Ammon's horn (tissue), 1 donor: ENCODE measurements at regions not wholly inside any gene's neighbourhood (a gene's known extent, or its start where the extent isn't known, plus 50 kb on each side); places are given as distances from the start of the nearest gene placed in this dataset.
A peak's percentile ranks its signal among the peaks of the same experiment; 100 is the strongest.

Experiments
- DNase-seq: peaks from one replicate; pipeline ENCODE4 v3.0.0-alpha.2; 2016; ENCODE audit warnings: low spot score

DNA sequence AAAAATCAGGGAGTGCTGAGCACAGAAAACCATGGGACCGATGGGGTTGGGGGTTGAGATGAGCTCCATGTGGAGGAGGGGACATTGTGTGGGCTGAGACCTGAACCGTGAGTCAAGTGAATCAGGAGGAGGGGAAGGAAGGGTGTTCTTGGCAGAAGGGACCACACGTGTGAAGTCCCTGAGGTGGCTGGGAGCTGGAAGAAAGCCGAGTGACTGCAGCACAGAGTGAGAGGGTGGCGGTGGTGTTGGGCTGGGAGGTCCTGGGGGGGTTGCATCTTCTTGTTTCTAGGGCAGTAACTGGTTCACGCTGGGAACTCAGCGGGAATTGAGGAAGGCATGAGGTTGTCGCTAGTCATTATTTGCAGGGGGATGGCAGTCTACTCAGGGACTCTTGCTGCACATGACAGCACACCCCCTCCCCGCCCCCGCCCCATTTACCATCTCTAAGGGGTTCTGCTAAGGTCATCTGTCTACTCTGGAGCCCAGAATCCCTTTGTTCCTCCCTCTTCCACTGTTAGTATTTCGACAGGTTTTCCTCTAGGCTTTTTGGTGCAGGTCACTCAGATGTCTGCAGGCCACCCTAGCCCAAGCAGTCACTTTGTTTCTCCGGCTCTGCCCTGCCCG lies 254.3 kb downstream of the TLE3 start:
- no peak for DNase-seq

DNA sequence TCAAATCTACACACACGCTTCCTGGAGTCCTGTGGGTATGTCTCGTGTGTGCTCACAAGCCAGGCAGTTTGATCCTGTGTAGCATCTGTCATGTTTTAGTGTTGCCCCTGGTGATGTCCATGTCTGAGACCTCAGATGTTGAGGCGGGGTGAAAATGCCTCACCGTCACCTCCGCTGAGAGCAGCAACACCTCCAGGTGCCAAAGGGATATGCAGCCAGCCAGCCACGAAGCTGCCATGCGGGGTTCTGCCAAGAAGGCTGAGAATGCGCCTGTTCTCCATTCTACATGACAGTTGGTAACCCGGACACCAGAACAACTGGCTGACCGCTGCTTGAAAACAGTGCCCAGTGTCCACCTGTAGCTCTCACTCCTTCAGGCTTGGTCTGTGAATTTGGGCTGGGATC lies 253.8 kb downstream of the TLE3 start:
- DNase-seq = no peak

DNA sequence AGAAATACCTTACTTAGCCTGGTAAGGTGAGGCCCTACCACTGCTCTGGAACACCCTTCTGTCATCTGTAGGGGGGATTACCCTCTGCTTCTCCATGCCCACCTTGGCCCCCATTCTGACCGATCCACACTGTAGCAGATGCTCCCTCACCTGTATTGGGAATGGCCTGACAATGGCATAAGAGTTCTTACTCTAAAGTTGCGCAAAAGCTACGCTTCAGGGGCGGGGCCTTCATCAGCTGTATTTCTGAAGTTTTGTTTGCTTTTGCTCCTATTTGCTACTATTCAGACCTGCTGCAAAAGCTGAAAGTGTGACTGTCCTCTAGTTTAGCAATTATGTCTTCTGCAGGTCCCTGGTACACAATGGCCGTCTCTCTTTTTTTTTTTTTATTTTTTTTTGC lies 252.6 kb downstream of the TLE3 start:
- no peak for DNase-seq

DNA sequence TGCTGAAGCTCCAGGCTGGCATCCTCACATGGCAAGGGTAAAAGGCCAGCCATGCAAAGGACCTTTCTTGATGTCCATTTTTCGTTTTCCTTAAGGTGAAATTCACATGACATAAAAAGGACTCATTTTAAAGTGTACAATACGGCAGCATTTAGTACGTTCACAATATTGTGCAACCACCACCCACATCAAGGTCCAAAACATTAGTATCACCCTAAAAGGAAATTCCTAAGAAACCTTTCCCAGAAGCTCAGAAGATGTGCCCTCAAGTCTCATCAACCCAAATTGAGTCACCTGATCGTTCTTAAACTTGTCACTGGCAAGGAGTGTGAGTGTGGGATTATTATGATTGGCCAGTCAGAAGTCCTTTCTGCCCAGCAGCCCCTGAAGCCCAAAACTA lies 250.1 kb downstream of the TLE3 start:
- no peak for DNase-seq

DNA sequence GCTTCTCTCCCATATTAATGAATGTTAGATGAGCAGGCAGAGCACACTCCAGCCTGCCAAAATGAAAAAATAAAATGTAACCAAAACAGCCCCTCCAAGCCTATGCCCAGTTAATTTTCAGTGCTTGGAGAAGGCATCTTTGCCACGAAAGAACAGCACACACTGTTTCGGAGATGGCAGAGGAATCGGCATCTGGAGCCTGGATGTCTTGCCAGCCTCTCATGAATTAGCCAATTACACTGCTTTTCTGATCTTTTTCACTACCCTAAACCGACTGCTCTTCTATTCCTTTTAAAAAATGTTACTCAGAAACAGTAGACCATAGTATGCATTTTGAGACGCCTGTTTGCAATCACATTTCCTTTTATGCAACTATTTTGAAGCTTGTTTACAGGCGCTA lies 249.6 kb downstream of the TLE3 start:
- DNase-seq = peak; percentile 68

DNA sequence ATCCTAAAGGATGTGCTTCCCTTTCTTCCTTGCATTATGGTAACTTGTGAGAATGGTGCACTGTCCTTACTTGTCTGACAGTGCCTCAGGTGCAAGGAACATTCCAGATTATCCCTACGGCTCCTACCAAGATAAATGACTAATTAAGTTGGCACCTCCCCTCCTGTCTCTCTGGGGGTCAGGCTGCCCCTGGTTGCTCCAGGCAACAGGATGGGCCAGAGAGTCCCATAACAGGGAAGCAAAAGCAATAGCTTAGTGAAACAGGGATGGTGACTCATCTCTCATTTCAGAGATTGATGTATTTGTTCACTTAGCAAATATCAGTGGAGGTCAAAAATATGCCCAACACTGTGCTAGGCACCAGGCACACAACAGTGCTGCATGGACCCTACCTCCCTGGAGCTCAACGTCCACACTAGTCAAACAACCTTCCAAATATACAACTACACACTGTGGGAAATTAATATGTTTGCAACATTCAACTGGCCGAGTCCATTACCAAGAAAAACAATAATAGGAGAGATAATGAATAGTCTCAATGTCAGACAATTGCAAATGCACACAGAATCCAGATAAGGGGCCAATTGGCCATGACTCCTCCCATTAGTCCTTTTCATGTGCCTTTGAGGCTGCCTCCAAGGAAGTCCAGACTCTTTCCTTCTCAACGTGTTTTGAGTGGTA lies 249.0 kb downstream of the TLE3 start:
- no peak for DNase-seq

DNA sequence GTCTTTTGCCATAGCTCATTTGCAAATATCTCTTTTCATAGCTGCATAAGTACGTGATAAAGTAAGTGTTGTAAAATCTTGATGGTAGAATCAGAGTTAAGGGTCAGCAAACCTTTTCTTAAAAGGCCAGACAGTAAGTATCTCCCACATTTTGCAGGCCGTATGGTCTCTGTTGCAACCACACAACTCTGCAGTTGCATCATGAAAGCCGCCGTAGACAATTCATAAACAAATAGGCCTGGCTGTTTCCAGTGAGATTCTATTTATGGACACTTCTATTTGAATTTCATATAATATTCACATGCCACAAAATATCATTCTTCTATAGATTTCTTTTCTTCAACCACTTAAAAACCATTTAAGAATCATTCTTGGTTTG lies 248.5 kb downstream of the TLE3 start:
- DNase-seq = no peak

DNA sequence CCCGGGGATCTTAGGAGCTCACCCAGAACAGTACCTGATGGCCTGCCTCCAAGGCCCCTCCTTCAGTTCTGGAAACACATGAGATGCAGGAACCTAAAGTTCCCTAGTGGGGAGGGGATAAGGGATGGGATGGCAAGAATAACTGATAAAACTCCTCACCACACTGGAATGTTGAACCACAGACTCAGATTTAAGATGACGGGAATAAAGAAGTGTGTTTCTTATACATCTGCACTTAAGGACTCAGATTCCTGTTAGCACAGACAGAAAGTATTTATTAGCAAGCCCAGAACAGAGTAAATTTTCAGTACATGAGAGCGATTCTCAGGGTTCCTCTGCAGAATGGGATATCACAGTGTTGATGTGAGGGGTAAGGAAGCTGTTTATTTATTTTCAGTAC lies 245.2 kb downstream of the TLE3 start:
- no peak for DNase-seq

DNA sequence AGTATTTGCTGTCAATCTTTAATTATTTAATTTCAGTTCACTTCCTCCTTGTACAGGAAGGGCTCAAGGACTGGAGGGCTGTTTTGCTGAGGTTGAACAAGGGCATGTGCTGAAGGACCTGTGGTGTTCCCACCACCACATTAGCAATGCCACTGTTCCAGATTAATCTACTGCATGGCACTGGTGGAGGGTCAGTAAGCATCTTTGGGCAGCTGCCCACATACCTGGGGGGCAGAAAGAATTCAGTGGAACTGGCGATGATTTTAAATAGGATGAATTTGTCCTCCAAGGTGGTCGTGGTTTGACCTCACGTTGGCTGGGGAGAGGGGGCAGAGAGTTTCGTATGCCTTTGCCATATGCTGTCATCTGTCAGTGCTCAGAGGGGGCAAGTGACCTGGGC lies 244.8 kb downstream of the TLE3 start:
- DNase-seq = no peak

DNA sequence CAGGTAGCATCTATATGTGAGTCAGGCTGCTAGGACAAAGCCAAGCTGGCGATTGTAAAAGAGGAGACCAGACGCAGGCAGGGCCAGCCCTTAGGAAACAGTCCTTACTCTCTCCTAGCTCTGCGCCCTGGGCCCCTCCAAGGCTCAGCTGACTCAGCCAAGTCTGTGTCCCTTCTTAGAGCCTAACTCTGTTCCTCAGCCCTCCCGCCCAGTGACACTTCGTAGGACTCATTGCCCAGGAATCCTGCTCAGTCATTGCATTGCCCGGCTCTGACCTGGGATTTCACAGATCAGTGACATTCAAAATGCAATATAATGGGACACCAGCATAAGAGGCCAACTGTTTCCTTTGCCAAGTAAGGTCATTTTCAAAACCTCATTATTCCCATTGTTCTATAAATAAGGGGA lies 244.2 kb downstream of the TLE3 start:
- DNase-seq = peak; percentile 50

DNA sequence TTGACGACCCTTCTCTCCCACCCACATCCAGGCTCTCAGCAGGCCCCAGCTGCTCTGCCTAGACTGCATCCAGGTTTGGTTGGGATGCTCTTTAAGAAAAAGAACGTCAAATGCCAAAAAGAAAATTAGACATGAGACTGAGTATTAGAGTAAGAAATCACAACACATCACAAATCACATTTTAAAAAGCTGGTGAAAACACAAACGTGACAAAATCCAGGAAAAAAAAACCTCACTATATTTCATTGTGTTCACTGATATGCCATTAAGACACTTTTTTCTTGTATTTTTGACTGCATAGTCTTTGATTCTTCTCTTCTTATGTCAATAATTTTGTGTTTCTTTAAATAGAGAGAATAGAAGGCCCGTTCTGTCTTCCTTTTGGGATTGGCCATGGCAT lies 243.7 kb downstream of the TLE3 start:
- DNase-seq = no peak

DNA sequence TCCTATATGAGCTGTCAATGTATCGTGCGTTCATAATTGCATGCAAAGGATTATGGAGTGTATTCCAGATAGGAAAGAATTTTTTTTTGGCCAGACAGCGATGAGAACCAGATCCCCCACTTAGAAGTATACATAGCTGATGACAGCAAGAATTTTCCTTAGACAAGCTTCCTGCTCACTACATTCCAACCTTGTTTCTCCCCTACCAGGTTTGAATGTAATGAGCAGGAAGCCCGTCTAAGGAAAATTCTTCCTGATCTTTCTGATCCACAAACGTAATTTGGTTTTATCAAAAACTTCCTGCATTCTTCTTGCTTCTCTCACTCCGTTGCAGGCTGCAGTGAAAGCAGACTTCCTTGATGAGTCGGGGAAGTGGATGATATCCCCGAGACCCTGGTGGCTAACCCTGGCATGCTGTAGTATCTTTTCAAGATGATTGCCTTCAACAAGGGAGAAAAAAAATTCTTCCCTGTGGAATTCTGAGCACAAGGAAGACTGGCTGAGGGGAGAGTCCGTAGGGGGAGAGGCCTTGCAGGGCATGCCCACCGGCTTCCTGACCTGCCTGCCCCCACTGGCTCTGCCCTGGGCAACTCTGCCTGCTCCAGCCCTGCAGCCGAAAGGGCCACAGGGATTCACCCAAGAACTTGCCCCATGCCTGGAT lies 243.1 kb downstream of the TLE3 start:
- no peak for DNase-seq

DNA sequence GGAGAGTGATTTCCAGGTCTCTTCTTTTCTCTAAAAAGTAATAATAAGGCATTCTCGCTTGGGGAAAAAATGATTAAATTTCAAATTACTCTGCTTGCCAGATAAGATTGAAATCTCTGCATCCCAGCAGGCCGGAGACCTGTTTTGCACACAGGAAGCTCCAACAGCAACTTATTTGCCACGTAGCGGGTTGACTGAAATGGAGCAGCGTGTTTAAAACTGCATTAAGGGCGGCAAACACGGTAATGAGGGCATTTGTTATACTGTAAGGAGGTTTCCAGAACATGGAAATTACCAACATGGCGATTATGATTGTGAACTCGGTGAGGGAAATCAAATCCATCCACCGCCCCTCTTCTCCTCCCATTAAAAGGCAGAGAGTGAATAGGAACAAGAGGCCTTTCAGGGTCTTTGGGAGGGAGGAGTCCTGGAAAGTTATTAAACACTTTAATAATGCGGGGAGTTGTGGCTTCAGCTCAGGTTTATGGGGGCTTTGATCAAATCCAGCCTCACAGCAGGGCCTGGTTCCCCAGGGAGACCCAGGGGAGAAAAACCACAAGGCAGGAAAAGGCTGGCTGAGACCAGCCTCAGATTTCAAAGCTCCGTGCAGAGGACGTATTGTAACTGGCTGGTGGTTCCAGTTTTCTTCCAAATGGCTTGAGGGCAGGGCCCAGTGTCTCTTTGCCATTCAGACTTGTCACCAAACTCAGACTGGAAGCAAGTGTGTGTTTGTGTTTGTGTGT lies 242.3 kb downstream of the TLE3 start:
- no peak for DNase-seq

DNA sequence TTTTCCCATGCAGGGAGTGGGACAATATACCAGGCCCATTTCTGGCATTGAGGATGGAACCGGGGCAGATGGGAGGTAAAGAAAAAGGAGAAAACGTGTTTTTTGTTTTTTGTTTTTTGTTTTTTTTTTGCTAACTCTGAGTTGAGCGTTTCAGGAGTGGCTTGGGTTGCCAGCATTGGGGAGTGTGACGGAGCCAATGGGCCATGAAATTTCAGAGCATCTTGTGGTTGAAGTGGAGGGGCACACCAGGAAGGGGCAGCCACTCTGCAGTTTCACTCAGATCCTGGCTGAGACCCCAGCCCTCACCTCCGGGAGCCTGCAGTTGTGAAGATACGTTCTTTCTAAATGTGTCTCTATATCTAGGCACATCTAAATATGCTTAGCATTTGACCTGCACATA lies 240.5 kb downstream of the TLE3 start:
- DNase-seq = no peak

DNA sequence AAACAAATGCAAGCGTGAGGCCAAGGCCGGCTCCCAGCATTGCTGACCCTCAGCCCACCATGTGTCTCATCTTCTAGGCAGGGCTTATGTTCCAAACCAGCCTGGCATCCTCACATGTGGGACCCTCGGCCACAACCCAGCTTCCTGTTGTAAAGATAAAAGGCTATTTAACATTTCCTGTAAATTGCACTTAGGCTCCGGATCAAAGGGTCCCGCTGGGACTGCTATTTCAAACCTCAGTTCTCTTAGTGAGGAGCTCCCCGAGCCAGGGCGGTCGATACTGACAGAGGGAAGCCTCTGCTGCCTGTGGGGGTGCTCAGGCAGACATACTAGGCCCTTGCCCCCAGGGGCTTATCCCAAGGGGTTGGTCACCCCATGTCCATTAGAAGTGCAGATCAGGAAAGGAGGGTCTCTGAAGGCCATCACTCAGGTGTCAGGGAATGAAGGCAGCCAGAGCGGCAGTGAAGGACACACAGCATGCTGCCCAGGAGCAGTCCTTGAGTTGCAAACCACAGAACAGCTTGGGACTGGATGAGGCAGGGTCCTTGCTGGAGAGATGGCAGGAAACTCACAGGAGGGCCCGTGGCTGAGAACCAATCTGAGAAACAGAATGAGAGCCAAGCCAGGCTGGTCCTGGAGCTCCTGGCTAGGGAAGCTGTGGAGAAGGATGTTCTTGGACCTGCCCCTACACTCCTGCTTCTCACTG lies 239.9 kb downstream of the TLE3 start:
- DNase-seq = no peak

DNA sequence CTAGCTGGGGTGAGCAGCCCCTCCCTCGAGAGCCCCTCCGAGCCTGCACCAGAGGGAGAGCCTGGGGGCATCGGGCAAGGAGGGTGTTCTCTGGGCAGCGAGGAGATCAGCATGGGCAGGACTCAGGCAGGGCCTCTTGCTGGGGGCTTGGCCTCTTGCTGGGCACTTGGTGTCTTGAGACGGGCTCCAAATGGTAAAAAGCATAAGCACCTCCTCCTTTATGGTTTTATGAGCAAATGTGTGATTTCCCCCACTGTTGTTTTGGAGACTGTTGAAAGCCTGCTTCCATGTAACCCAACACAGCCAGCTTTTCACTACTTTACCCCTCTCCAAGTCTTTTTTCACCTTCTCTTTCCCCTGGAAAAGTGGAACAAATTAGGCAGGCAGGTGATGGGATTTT lies 239.3 kb downstream of the TLE3 start:
- no peak for DNase-seq

DNA sequence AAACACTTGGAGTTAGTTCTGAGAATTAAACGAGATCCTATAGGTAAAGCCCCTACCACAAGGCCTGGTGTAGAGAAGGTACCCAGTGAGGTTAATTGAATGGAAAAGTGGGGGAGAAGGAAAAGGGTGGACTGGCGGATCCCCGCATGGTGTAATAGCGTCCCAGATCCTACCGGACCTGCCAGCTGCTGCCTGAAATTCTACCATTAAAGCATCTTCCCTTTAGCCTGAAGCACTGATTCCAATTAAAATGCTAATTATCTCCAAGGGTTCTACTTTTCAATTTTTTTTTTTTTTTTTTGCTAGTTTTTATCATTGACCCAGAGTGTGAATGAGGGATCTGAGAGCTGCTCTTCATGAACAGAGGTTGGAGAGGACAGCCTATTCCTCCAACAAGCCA lies 237.9 kb downstream of the TLE3 start:
- DNase-seq = no peak

DNA sequence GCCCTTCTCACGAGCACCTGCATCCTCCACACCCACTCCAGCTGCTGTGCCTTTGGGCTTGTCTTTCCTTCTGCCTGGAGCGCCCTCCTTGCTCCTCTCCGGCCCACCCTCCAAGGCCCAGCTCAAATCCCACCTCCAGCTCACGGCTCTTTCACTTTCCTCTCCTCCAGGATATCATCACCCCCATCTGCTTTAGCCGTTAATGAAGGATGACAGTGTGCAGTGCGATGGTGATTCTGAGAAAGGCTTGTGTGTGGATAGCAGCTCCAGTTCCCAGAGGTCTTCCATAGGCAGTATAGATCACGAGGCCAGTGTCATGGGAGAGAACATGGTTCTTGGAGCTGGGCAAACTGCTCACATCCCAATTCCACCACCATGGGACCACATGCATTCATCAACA lies 237.4 kb downstream of the TLE3 start:
- DNase-seq = no peak

DNA sequence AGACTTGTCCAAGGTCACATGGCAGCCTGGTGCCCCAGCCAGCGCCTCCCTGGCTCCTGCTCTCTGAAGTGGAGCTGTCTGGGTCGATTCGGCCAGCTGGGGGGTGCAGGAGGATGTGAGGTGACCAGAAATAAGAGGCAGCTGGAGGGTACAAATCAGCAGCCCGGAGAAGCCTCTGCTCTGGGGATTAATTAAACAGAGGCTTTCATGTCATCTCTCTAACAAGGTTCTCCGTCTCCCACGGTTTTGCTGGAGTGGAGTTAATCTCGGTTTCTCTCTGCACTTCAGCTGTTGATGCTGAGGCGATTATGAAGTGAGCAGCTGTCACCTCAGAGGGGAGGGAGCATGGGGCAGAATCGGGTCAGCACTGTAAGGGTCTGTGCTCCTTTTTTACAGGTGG lies 236.8 kb downstream of the TLE3 start:
- DNase-seq = no peak

DNA sequence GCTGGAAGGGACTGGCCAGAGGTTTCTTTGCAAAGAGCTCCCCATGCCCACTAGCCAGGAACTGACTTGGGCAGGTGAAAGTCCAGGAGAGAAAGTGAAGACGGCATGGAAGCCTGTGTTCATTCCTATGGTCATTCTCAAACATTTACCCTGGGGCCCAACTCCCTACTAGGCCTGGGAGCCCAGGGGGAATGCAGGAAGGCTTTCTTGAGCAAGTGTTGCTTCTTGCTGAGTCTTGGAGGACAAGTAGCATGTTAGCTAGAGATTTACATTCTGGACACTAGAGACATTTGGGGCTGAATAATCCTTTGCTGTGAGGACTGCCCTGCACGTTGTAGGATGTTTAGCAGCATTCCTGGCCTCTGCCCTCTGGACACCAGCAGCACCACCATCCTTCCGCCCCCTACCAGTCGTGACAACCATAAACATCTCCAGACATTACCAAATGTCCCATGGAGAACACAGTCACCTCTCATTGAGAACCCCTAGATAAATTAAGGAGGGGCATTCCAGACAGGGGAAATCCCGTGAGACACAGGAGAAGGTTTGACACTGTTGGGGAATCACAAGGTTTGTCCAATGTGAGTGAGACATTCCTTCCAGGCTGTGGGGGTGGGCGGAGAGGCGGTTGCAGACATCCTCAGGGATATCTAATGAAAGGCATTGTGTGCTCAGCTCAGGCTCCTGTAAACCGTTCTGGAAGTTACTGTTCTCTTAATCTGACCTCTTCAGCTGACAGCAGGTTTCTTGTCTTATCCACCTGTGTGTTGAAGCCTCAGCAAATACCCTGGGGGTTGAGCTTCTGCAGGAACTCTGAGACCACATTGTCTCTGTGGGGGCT lies 236.2 kb downstream of the TLE3 start:
- no peak for DNase-seq

DNA sequence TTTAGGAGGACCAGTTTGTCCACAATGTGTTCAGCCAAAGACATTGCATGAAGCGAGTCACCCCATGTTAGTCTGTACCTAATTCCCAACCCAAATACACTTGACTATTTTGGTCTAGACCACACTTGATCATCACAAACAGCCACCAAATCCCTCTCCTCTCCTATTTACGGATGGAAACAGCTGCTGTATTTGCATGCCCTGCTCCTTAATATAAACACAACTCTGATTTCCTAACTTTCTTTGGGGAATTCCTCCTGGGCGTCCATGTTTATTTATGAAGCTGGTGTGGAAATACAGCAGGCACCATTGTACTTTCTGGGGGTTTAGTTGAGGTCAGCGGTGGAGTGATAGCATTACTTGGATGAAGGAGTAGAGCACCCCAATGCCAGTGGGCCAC lies 235.2 kb downstream of the TLE3 start:
- DNase-seq = no peak

DNA sequence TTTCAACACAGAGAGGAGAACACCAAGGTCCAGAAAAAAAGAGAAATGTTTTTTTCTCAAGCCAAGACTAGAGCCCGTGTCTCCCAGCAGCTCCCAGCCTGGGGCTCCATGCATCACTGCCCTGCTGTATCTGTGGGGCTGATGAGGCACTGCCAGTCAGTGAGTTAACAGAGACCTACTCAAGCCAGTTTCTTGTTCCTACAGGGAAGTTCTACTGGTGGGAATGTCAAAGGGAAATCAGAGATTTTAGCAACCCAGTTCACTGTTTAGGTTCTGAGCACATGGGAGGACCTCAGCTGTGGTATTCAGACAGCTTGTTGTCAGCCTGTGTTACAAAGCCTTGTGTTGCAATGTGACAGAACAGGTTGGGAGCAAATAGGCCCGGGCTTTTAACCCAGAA lies 234.3 kb downstream of the TLE3 start:
- DNase-seq = no peak
